Brain microvascular endothelial cell (primary cell): ENCODE measurements at regions not wholly inside any gene's neighbourhood (a gene's known extent, or its start where the extent isn't known, plus 50 kb on each side); places are given as distances from the start of the nearest gene placed in this dataset.

Experiments used
- DNase-seq: peaks from one replicate; pipeline ENCODE4 v3.0.0-alpha.2; 2020
- H3K27ac ChIP-seq: fragments of 250-450 bp; sonication (Bioruptor Pico); 2 replicates; pipeline ENCODE4 v1.5.1; 2020; ENCODE audit warnings: mild to moderate bottlenecking, moderate library complexity
- H3K27me3 ChIP-seq: fragments of 250-450 bp; sonication (Bioruptor Pico); replicated peaks from 2 replicates; pipeline ENCODE4 v1.5.1; 2020; ENCODE audit warnings: mild to moderate bottlenecking
- H3K36me3 ChIP-seq: fragments of 250-450 bp; sonication (Bioruptor Pico); replicated peaks from 2 replicates; pipeline ENCODE4 v1.5.1; 2020; ENCODE audit warnings: mild to moderate bottlenecking
- H3K4me3 ChIP-seq: 2 replicates; pipeline ENCODE4 v1.5.1; 2011; ENCODE audit warnings: low read depth, mild to moderate bottlenecking, control low read depth, low read length, moderate library complexity
- CTCF ChIP-seq: IDR thresholded peaks from 2 replicates; pipeline ENCODE4 v1.5.1; 2011; ENCODE audit warnings: low read depth, mild to moderate bottlenecking, moderate library complexity, low read length, control low read depth, inconsistent platforms; ENCODE audit errors: missing control alignments
- in situ Hi-C: cut with HindIII; loops from 2 replicates; pipeline ENCODE4 v1.10.0; 2017; ENCODE audit warnings: low sequenced_read_pairs, low pct_ligation_motif_present

GRCh38 chr1:157412308-157412707, 140.0 kb downstream of the FCRL5 start:
- DNase-seq = no peak
- no peak for TF ChIP-seq CTCF
- in situ Hi-C loops = no loop called here
- no peak overlapping the region for H3K4me3 ChIP-seq
- no peak overlapping the region for H3K27ac ChIP-seq
- no peaks in the 10 kb centered on the region for H3K36me3 ChIP-seq
- H3K27me3 ChIP-seq = no peaks in the 10 kb centered on the region

GRCh38 chr1:157411769-157412168, 140.5 kb downstream of the FCRL5 start:
- no peak for DNase-seq
- no peaks in the 10 kb centered on the region for H3K27me3 ChIP-seq
- no peak overlapping the region for H3K4me3 ChIP-seq
- no peaks in the 10 kb centered on the region for H3K36me3 ChIP-seq
- TF ChIP-seq CTCF = no peak
- in situ Hi-C loops = no loop called here
- H3K27ac ChIP-seq = no peak overlapping the region

DNA sequence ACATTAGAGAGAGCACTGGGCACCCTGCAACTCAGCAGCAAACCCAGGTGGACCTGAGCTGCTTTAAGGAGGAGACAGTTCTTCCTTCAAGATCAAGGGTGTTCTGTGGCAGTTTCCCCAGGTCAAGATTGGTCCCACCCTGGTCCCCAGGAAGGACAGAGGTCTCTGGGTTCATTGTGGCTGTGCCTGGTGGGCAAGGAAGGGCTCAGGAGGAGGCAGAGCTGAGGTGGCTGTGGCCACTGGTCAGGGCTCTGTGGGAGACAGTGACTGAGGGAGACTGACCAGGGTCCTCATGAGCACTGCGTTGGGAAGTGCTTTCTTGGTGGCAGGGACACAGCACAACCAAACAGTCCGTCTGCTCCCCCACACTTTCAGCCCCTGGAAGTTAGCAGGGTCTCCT, 141.3 kb downstream of the FCRL5 start:
- no peak for DNase-seq
- Histone ChIP-seq H3K4me3 (no peak overlapping the region), H3K27ac (no peak overlapping the region), H3K36me3 (no peaks in the 10 kb centered on the region), H3K27me3 (no peaks in the 10 kb centered on the region)
- no peak for TF ChIP-seq CTCF
- in situ Hi-C loops = no loop called here

DNA sequence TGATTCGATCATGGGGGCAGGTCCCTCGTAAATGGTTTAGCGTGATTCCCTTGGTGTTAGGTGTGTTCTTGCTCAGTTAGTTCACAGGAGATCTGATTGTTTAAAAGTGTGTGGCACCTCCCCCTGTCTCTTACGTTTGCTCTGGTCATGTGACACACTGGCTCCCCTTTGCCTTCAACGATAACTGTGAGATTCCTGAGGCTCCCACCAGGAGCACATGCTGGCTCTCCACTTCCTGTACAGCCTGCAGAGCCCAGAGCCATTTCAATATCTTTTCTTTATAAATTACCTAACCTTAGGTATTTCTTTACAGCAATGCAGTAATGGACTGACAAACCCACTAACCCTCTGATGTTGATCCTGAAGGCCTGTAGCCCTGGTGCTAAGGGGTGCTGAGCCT, 141.9 kb downstream of the FCRL5 start:
- no peak overlapping the region for H3K4me3 ChIP-seq
- no peak overlapping the region for H3K27ac ChIP-seq
- no peak for DNase-seq
- no peak for TF ChIP-seq CTCF
- H3K36me3 ChIP-seq = no peaks in the 10 kb centered on the region
- no peaks in the 10 kb centered on the region for H3K27me3 ChIP-seq
- in situ Hi-C loops = no loop called here

DNA sequence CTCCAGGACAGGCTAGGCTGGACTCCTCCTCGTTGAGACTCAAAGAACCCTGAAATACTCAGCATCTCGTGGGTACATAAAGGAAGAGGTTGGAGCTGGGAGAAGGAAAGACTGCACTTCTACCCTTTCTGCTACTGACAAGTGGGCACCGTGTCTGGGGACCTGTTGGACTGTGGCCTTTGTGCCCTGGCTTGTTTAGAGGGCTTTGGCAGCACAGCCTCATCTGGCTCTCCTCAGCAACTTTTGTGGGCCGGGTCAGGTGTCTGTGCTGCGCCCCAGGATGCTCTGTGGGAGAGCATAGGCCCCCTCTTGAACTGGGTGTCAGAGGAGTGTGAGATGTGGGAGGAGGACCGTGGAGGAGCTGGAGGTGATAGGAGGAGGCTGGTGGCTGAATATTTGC, 142.4 kb downstream of the FCRL5 start:
- DNase-seq = no peak
- TF ChIP-seq CTCF = no peak
- H3K36me3 ChIP-seq = no peaks in the 10 kb centered on the region
- no peak overlapping the region for H3K27ac ChIP-seq
- no peaks in the 10 kb centered on the region for H3K27me3 ChIP-seq
- H3K4me3 ChIP-seq = no peak overlapping the region
- in situ Hi-C loops = no loop called here

DNA sequence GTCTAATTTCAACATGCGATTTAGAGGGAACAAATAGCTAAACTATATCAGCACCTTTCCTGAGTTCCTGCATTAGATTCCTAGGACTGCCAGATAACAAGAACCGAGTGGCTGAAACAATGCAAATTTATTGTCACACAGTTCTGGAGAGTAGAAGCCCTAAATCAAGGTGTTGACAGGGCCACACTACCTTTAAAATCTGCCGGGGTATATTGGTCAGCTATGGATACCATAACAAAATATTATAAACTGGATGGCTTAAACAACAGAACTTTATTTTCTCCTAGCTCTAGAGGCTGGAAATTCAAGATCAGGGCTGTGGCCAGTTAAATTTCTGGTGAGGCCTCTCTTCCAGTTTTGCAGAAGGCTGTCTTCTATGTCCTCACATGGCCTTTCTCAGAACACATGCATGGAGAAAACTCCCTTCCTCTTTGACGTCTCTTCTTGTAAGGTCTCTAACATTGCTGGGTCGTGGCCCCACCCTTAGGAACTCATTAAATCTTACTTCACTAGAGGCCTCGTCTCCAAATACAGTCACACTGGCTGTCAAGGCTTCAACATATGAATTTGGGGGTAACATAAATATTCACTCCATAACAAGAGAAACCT, 144.3 kb downstream of the FCRL5 start:
- no peak for DNase-seq
- Histone ChIP-seq H3K27me3 (no peaks in the 10 kb centered on the region), H3K36me3 (no peaks in the 10 kb centered on the region), H3K4me3 (no peak overlapping the region), H3K27ac (no peak overlapping the region)
- in situ Hi-C loops = no loop called here
- TF ChIP-seq CTCF = no peak
